Caki2 (cell line): ENCODE measurements at regions not wholly inside any gene's neighbourhood (a gene's known extent, or its start where the extent isn't known, plus 50 kb on each side); places are given as distances from the start of the nearest gene placed in this dataset.
"Not testable (repeated sequence)": the region's sequence is repeated elsewhere in the genome, so short reads cannot be mapped to it uniquely, and the experiment has no call there.

ENCODE experiments used
- DNase-seq: peaks from one replicate; pipeline ENCODE4 v3.0.0-alpha.2; 2015; ENCODE audit warnings: low read depth
- in situ Hi-C: cut with HindIII; loops from 2 replicates; pipeline ENCODE4 v1.10.0; 2016; ENCODE audit warnings: low sequenced_read_pairs, low pct_unique_long_range_greater_than_20kb, mixed read lengths

- in situ Hi-C loops = no loop called here
- DNase-seq = peak; percentile 18
Observed at GRCh38 chr9:109640580-109641371, 139.2 kb upstream of the PALM2AKAP2 start.

- in situ Hi-C loops = no loop called here
- DNase-seq = no peak
Observed at GRCh38 chr9:109641372-109641659, 138.7 kb upstream of the PALM2AKAP2 start.

GRCh38 chr9:109652112-109652511, 127.9 kb upstream of the PALM2AKAP2 start:
- in situ Hi-C loops = no loop called here
- no peak for DNase-seq

GRCh38 chr9:109652971-109653370, 127.0 kb upstream of the PALM2AKAP2 start:
- in situ Hi-C loops = no loop called here
- no peak for DNase-seq

- in situ Hi-C loops = no loop called here
- no peak for DNase-seq
Observed at GRCh38 chr9:109653470-109653869, 126.5 kb upstream of the PALM2AKAP2 start.

- DNase-seq, in situ Hi-C loops: not testable (repeated sequence)
Observed at GRCh38 chr9:109663978-109664377, 116.0 kb upstream of the PALM2AKAP2 start.

- DNase-seq, in situ Hi-C loops: not testable (repeated sequence)
Observed at GRCh38 chr9:109665736-109666135, 114.3 kb upstream of the PALM2AKAP2 start.

- no peak for DNase-seq
- in situ Hi-C loops = no loop called here
Observed at GRCh38 chr9:109681301-109681700, 98.7 kb upstream of the PALM2AKAP2 start.

GRCh38 chr9:109682227-109682626, 97.8 kb upstream of the PALM2AKAP2 start:
- in situ Hi-C loops = no loop called here
- no peak for DNase-seq

GRCh38 chr9:109683521-109683920, 96.5 kb upstream of the PALM2AKAP2 start:
- in situ Hi-C loops = no loop called here
- DNase-seq = no peak

- DNase-seq = no peak
- in situ Hi-C loops = no loop called here
Observed at GRCh38 chr9:109689701-109690100, 90.3 kb upstream of the PALM2AKAP2 start.

- DNase-seq = no peak
- in situ Hi-C loops = no loop called here
Observed at GRCh38 chr9:109699019-109699418, 81.0 kb upstream of the PALM2AKAP2 start.

- in situ Hi-C loops = no loop called here
- no peak for DNase-seq
Observed at GRCh38 chr9:109704546-109704945, 75.5 kb upstream of the PALM2AKAP2 start.

GRCh38 chr9:109705515-109705914, 74.5 kb upstream of the PALM2AKAP2 start:
- in situ Hi-C loops = no loop called here
- DNase-seq = no peak

GRCh38 chr9:109707355-109707754, 72.6 kb upstream of the PALM2AKAP2 start:
- DNase-seq = no peak
- in situ Hi-C loops = no loop called here

GRCh38 chr9:109708451-109708945, 71.5 kb upstream of the PALM2AKAP2 start:
- DNase-seq = no peak
- in situ Hi-C loops = no loop called here

- in situ Hi-C loops = no loop called here
- no peak for DNase-seq
Observed at GRCh38 chr9:109709866-109710265, 70.1 kb upstream of the PALM2AKAP2 start.

- in situ Hi-C loops = no loop called here
- DNase-seq = no peak
Observed at GRCh38 chr9:109710830-109711229, 69.2 kb upstream of the PALM2AKAP2 start.

- in situ Hi-C loops = no loop called here
- no peak for DNase-seq
Observed at GRCh38 chr9:109715344-109715743, 64.7 kb upstream of the PALM2AKAP2 start.

GRCh38 chr9:109716631-109717030, 63.4 kb upstream of the PALM2AKAP2 start:
- in situ Hi-C loops = no loop called here
- DNase-seq = no peak
